Nephron progenitor cell (in vitro differentiated cells): ENCODE measurements at regions not wholly inside any gene's neighbourhood (a gene's known extent, or its start where the extent isn't known, plus 50 kb on each side); places are given as distances from the start of the nearest gene placed in this dataset.

ENCODE experiments used
- DNase-seq: peaks from one replicate; pipeline ENCODE4 v3.0.0; 2021
- H3K27ac Mint-ChIP-seq: 2 replicates; pipeline ENCODE4 v1.8.0; 2021; ENCODE audit warnings: mild to moderate bottlenecking, moderate library complexity, mixed read lengths
- H3K27me3 Mint-ChIP-seq: 2 replicates; pipeline ENCODE4 v1.8.0; 2021; ENCODE audit warnings: mild to moderate bottlenecking, low read depth, mixed read lengths; ENCODE audit not compliant: poor library complexity
- H3K36me3 Mint-ChIP-seq: 2 replicates; pipeline ENCODE4 v1.8.0; 2021; ENCODE audit warnings: low read depth, mixed read lengths
- H3K4me1 Mint-ChIP-seq: 2 replicates; pipeline ENCODE4 v1.8.0; 2021; ENCODE audit warnings: mixed read lengths
- H3K4me3 Mint-ChIP-seq: 2 replicates; pipeline ENCODE4 v1.8.0; 2021; ENCODE audit warnings: mild to moderate bottlenecking, moderate library complexity, mixed read lengths
- H3K9me3 Mint-ChIP-seq: 2 replicates; pipeline ENCODE4 v1.8.0; 2021; ENCODE audit warnings: mild to moderate bottlenecking, moderate library complexity, mixed read lengths
- TF ChIP-seq, protein P1 (sequence below): fragments of 200-600 bp; sonication (generic); IDR thresholded peaks from 2 replicates; pipeline ENCODE4 v1.5.0; 2021; ENCODE audit warnings: antibody characterized with exemption

DNA sequence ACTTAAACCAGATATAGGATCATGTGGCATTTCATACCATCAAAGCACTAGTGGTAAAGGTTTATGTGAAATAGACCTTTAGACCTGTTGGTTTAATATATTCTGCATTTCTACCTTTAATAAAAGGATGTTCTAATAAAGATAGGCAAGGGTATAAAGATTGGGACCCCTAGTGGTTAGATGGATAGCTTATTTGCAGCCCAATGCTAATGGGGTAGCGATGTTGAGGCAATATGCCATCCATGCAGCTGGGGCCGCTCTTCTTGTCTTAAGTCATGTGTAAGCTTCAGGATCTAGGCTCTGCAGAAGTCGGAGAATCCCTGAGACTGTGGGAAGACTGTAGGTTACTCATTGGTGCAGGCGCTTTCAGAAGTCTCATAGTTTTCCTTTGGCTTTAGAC, 114.9 kb downstream of the ICOS start:
- no peak overlapping the region for H3K4me3 Mint-ChIP-seq
- H3K27ac Mint-ChIP-seq = no peak overlapping the region
- peaks cover 9% of the 10 kb centered on the region for H3K27me3 Mint-ChIP-seq
- no peaks in the 10 kb centered on the region for H3K4me1 Mint-ChIP-seq
- no peaks in the 10 kb centered on the region for H3K9me3 Mint-ChIP-seq
- DNase-seq = no peak
- TF ChIP-seq, protein P1, sequence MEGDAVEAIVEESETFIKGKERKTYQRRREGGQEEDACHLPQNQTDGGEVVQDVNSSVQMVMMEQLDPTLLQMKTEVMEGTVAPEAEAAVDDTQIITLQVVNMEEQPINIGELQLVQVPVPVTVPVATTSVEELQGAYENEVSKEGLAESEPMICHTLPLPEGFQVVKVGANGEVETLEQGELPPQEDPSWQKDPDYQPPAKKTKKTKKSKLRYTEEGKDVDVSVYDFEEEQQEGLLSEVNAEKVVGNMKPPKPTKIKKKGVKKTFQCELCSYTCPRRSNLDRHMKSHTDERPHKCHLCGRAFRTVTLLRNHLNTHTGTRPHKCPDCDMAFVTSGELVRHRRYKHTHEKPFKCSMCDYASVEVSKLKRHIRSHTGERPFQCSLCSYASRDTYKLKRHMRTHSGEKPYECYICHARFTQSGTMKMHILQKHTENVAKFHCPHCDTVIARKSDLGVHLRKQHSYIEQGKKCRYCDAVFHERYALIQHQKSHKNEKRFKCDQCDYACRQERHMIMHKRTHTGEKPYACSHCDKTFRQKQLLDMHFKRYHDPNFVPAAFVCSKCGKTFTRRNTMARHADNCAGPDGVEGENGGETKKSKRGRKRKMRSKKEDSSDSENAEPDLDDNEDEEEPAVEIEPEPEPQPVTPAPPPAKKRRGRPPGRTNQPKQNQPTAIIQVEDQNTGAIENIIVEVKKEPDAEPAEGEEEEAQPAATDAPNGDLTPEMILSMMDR = peak; percentile 28
- no peaks in the 10 kb centered on the region for H3K36me3 Mint-ChIP-seq

DNA sequence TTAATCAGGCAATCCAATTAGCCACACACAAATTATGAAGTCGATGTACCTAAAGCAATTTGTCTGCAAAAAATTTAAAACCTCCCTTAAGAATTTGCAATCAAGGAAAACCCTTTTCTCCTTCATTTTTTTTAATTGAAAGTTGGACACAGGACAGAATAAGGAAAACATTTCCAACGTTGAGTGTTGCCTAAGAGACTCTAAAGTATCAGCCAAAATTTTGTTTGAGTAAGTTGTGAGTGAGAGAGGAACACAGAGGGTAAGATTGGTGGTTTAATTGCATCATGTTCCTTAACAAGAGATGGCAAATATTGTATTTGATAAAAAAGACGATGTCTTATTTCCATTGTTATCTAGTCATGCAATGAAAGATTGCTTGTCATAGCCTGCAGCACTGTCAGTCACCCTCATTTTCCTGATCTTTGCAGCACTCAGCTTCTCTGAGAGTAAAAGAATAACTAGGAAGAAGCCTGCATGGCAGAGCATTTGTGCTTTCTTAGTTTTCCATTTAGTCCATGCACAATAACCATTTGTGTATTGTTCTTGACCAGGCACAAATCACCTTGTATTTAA, 115.5 kb downstream of the ICOS start:
- Mint-ChIP-seq H3K9me3 (no peaks in the 10 kb centered on the region), H3K27me3 (peaks cover 9% of the 10 kb centered on the region), H3K4me1 (no peaks in the 10 kb centered on the region), H3K27ac (no peak overlapping the region), H3K36me3 (no peaks in the 10 kb centered on the region), H3K4me3 (no peak overlapping the region)
- DNase-seq = no peak
- TF ChIP-seq, protein P1 = no peak

DNA sequence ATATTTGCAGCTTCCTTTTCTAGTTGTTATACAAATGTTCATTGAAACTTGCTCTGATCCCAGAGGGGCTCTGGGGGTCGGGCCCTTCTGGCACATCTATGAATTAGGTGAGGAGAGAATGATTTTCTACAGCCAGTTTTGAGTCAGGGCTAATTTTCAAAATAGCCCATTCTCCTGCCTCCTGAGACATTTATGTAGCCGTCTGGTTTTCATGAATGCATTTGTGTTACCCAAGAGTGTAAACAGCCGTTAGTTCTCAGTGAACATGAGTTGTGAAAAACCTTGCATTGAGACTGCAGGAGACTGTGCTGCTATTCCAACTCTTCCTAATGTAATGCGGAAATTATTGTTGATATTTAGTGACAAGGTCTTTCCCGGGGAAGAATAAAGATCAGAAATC, 122.5 kb downstream of the ICOS start:
- Mint-ChIP-seq H3K36me3 (no peaks in the 10 kb centered on the region), H3K9me3 (peaks cover 3% of the 10 kb centered on the region), H3K27ac (no peak overlapping the region), H3K4me1 (peaks cover 8% of the 10 kb centered on the region), H3K4me3 (no peak overlapping the region), H3K27me3 (peaks cover 4% of the 10 kb centered on the region)
- no peak for DNase-seq
- TF ChIP-seq, protein P1 = no peak

DNA sequence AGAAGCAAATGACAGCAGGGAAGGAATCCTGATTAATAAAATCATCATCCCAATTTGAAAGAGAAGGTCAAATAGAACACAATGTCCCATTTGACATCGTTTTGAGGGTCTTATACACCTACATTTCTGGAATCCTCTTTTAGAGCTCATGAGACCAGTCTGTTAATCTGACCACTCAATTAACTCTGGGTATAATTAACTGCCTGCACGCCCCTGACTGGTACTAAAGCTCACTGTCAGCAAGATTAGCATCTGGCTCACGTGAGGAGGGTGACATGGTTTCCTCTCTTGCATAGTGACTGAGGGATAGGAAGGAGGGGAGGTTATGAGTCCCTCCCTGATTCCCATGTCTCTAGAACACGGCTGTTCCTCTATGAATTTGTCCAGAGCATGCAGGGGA, 124.3 kb downstream of the ICOS start:
- H3K27me3 Mint-ChIP-seq = peaks cover 4% of the 10 kb centered on the region
- no peak for DNase-seq

DNA sequence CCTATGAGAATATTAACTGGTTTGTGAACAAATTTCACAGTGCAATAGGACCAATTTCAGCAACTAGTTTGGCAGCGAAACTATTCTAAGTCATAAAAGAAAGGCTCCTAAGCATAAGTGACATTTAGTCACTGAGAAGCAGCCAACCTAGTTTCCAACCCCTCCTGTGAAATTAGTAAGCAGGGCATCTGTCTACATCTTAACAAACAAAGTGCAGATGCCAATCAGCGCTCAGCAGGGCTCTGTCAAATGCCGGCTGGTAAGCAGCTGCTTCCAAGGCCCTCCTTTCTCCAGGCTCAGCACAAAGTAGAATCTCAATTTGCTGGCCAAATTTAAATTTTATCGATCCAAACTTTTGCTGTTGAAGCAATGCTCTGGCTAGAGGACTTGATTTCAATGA, 124.7 kb downstream of the ICOS start:
- Mint-ChIP-seq H3K4me3 (no peak overlapping the region), H3K27me3 (peaks cover 4% of the 10 kb centered on the region), H3K9me3 (peaks cover 14% of the 10 kb centered on the region), H3K4me1 (peaks cover 8% of the 10 kb centered on the region), H3K36me3 (no peaks in the 10 kb centered on the region), H3K27ac (no peak overlapping the region)
- TF ChIP-seq, protein P1 = no peak
- DNase-seq = no peak

More for the DNA sequence above, 124.3 kb downstream of the ICOS start:
- peaks cover 12% of the 10 kb centered on the region for H3K9me3 Mint-ChIP-seq
- no peak overlapping the region for H3K27ac Mint-ChIP-seq
- TF ChIP-seq, protein P1 = no peak
- H3K36me3 Mint-ChIP-seq = no peaks in the 10 kb centered on the region
- peaks cover 8% of the 10 kb centered on the region for H3K4me1 Mint-ChIP-seq
- no peak overlapping the region for H3K4me3 Mint-ChIP-seq

DNA sequence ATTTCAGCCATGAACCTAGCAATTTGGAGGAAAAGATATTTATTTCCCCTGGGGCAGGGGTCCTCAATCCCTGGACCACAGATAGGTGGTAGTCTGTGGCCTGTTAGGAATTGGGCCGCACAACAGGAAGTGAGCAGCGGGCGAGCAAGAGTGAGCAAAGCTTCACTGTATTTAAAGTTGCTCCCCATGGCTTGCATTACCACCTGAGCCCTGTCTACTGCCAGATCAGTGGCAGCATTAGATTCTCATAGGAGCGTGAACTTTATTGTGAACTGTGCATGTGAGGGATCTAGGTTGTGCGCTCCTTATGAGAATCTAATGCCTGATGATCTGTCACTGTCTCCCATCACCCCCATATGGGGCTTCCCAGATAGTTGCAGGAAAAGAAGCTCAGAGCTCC, 127.6 kb downstream of the ICOS start:
- Mint-ChIP-seq H3K4me3 (no peak overlapping the region), H3K4me1 (peaks cover 5% of the 10 kb centered on the region), H3K27me3 (peaks cover 4% of the 10 kb centered on the region), H3K36me3 (no peaks in the 10 kb centered on the region), H3K27ac (no peak overlapping the region), H3K9me3 (peaks cover 20% of the 10 kb centered on the region)
- no peak for DNase-seq
- TF ChIP-seq, protein P1 = no peak
